ENCODE measurements at regions not wholly inside any gene's neighbourhood (a gene's known extent, or its start where the extent isn't known, plus 50 kb on each side); places are given as distances from the start of the nearest gene placed in this dataset.

GRCh38 chr9:89234205-89235067 is 55.8 kb upstream of the SHC3 start:
- H3K36me3 ChIP-seq = no peaks in the 10 kb centered on the region
- intact Hi-C loops (cut with DNase I) = no loop called here
- H3K4me1 ChIP-seq = peaks cover 6 to 8% (median 8%) of the 10 kb centered on the region in 4 donors
- peaks cover 0 to 36% (median 2%) of the 10 kb centered on the region in 4 donors for H3K27me3 ChIP-seq
- WGBS = 25% methylated on average over 41 of the region's 42 CpGs
- TF ChIP-seq, protein P1, sequence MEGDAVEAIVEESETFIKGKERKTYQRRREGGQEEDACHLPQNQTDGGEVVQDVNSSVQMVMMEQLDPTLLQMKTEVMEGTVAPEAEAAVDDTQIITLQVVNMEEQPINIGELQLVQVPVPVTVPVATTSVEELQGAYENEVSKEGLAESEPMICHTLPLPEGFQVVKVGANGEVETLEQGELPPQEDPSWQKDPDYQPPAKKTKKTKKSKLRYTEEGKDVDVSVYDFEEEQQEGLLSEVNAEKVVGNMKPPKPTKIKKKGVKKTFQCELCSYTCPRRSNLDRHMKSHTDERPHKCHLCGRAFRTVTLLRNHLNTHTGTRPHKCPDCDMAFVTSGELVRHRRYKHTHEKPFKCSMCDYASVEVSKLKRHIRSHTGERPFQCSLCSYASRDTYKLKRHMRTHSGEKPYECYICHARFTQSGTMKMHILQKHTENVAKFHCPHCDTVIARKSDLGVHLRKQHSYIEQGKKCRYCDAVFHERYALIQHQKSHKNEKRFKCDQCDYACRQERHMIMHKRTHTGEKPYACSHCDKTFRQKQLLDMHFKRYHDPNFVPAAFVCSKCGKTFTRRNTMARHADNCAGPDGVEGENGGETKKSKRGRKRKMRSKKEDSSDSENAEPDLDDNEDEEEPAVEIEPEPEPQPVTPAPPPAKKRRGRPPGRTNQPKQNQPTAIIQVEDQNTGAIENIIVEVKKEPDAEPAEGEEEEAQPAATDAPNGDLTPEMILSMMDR (IDR thresholded peaks at IDR 0.05) = no peak
- TF ChIP-seq EP300 (IDR thresholded peaks at IDR 0.05) (no peak), POLR2A (IDR thresholded peaks at IDR 0.05; ENCODE audit: low read depth) (no peak), POLR2AphosphoS5 (IDR thresholded peaks at IDR 0.05) (no peak)
- H3K9me3 ChIP-seq = peaks cover 0 to 4% (median 0%) of the 10 kb centered on the region in 4 donors
- no peak overlapping the region for H3K27ac ChIP-seq (replicated peaks in 1 of 4)
- H3K4me3 ChIP-seq = peak overlapping the region in 2 of 4 donors; percentile 12 to 17
- DNase-seq (ENCODE audit: extremely low spot score) = peak; percentile 66

- H3K27me3 ChIP-seq = peaks cover 0 to 36% (median 2%) of the 10 kb centered on the region in 4 donors
- TF ChIP-seq POLR2A (IDR thresholded peaks at IDR 0.05; ENCODE audit: low read depth) (no peak), EP300 (IDR thresholded peaks at IDR 0.05) (no peak), POLR2AphosphoS5 (IDR thresholded peaks at IDR 0.05) (no peak)
- TF ChIP-seq, protein P1 (IDR thresholded peaks at IDR 0.05) = no peak
- H3K9me3 ChIP-seq = no peaks in the 10 kb centered on the region
- peak; percentile 50 for DNase-seq (ENCODE audit: extremely low spot score)
- H3K27ac ChIP-seq (replicated peaks in 1 of 4) = no peak overlapping the region
- no peaks in the 10 kb centered on the region for H3K36me3 ChIP-seq
- WGBS = 64% methylated on average over 6 of the region's 6 CpGs
- intact Hi-C loops (cut with DNase I) = no loop called here
- no peak overlapping the region for H3K4me3 ChIP-seq
- peaks cover 6 to 8% (median 8%) of the 10 kb centered on the region in 4 donors for H3K4me1 ChIP-seq
Observed at GRCh38 chr9:89236955-89237573, 58.4 kb upstream of the SHC3 start.

- no peak for TF ChIP-seq POLR2A (IDR thresholded peaks at IDR 0.05; ENCODE audit: low read depth)
- no peak for DNase-seq (ENCODE audit: extremely low spot score)
- H3K36me3 ChIP-seq = no peaks in the 10 kb centered on the region
- H3K4me3 ChIP-seq = no peak overlapping the region
- peaks cover 6 to 13% (median 10%) of the 10 kb centered on the region in 4 donors for H3K4me1 ChIP-seq
- peaks cover 0 to 28% (median 0%) of the 10 kb centered on the region in 4 donors for H3K27me3 ChIP-seq
- no peaks in the 10 kb centered on the region for H3K9me3 ChIP-seq
- intact Hi-C loops (cut with DNase I) = no loop called here
- WGBS = 75% methylated on average over 3 of the region's 3 CpGs
- H3K27ac ChIP-seq (replicated peaks in 1 of 4) = no peak overlapping the region
Observed at GRCh38 chr9:89238424-89238823, 59.8 kb upstream of the SHC3 start.

- TF ChIP-seq, protein P1 (IDR thresholded peaks at IDR 0.05) = no peak
- TF ChIP-seq EP300 (IDR thresholded peaks at IDR 0.05) (no peak), POLR2AphosphoS5 (IDR thresholded peaks at IDR 0.05) (no peak), POLR2A (IDR thresholded peaks at IDR 0.05; ENCODE audit: low read depth) (no peak)
- Histone ChIP-seq H3K36me3 (no peaks in the 10 kb centered on the region), H3K27me3 (no peaks in the 10 kb centered on the region), H3K4me1 (peaks cover 0 to 12% (median 6%) of the 10 kb centered on the region in 4 donors), H3K27ac (replicated peaks in 1 of 4) (no peak overlapping the region), H3K9me3 (no peaks in the 10 kb centered on the region), H3K4me3 (no peak overlapping the region)
- DNase-seq (ENCODE audit: extremely low spot score) = peak; percentile 78
- intact Hi-C loops (cut with DNase I) = no loop called here
- WGBS = 59% methylated on average over 8 of the region's 8 CpGs
Observed at GRCh38 chr9:89243296-89244061, 64.9 kb upstream of the SHC3 start.

GRCh38 chr9:89246840-89247239 is 64.2 kb upstream of the CKS2 start:
- intact Hi-C loops (cut with DNase I) = no loop called here
- no peak for TF ChIP-seq POLR2A (IDR thresholded peaks at IDR 0.05; ENCODE audit: low read depth)
- TF ChIP-seq EP300 (IDR thresholded peaks at IDR 0.05) = no peak
- no peak for TF ChIP-seq POLR2AphosphoS5 (IDR thresholded peaks at IDR 0.05)
- TF ChIP-seq, protein P1 (IDR thresholded peaks at IDR 0.05) = no peak
- 94% methylated on average over 5 of the region's 5 CpGs for WGBS
- peaks cover 0 to 12% (median 6%) of the 10 kb centered on the region in 4 donors for H3K4me1 ChIP-seq
- no peaks in the 10 kb centered on the region for H3K9me3 ChIP-seq
- H3K27me3 ChIP-seq = no peaks in the 10 kb centered on the region
- H3K27ac ChIP-seq (replicated peaks in 1 of 4) = no peak overlapping the region
- H3K36me3 ChIP-seq = no peaks in the 10 kb centered on the region
- no peak overlapping the region for H3K4me3 ChIP-seq
- DNase-seq (ENCODE audit: extremely low spot score) = peak; percentile 24

All from esophagus muscularis mucosa (tissue), 4 donors.